Mucosa of descending colon (tissue), 3 donors: ENCODE measurements at regions not wholly inside any gene's neighbourhood (a gene's known extent, or its start where the extent isn't known, plus 50 kb on each side); places are given as distances from the start of the nearest gene placed in this dataset.

ENCODE experiments used
- ATAC-seq: fragments of 200-7000 bp; cut with Tn5 transposase; one replicate; pipeline ENCODE4 v1.9.1; 2020; ENCODE audit warnings: mild to moderate bottlenecking, moderate library complexity
- DNase-seq, 3 donors: peaks; one replicate each; pipeline ENCODE4 v3.0.0-alpha.2; 2020
- H3K36me3 ChIP-seq: fragments of 200-600 bp; one replicate; pipeline ENCODE4 v1.8.0; 2021; ENCODE audit warnings: low read depth, mild to moderate bottlenecking
- H3K4me1 ChIP-seq: fragments of 200-600 bp; one replicate; pipeline ENCODE4 v1.8.0; 2021; ENCODE audit warnings: low read depth, mild to moderate bottlenecking
- H3K4me3 ChIP-seq: fragments of 200-600 bp; one replicate; pipeline ENCODE4 v1.8.0; 2021; ENCODE audit warnings: mild to moderate bottlenecking
- H3K9me3 ChIP-seq: fragments of 200-600 bp; one replicate; pipeline ENCODE4 v1.8.0; 2021; ENCODE audit warnings: mild to moderate bottlenecking
- intact Hi-C, 2 donors: fragments of 100-400 bp; cut with DNase I in 1 of 2; cut with micrococcal nuclease in 1 of 2; formaldehyde crosslinking; loops; one replicate each; pipeline versions ENCODE4 v1.11.0 to v1.11.1; 2022; cut with DNase I, micrococcal nuclease
- TF ChIP-seq, protein P1 (sequence below): fragments of 200-600 bp; IDR thresholded peaks from one replicate; pipeline ENCODE4 v1.8.0; 2022; ENCODE audit warnings: antibody characterized with exemption, mild to moderate bottlenecking
- donor health status: DM: no; HTN: no; CAD: no; lungs with moderate emphysema.
- donor health status: DM: no; HTN: no; CAD: no.
- donor health status: DM: no; HTN: yes; CAD: no.

DNA sequence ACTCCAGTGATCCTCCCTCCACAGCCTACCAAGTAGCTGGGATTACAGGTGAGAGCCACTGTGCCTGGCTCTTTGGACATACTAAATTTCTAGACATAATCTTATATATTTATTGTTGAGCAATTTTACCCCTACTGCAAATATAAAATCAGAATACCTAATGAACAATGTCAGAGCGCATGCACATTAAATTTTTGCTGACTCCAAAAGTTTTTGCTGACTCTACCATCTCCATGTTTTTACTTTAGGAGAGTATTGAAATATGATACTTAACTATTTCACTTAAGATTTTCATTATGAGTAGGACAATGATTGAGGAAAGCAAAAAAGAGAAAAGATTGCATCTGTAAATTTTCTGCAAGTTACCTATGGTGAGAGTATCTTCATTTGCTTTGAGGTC lies 402.3 kb downstream of the LRRC70 start:
- intact Hi-C loops = no loop called here
- Histone ChIP-seq H3K4me1 (no peaks in the 10 kb centered on the region), H3K4me3 (no peak overlapping the region), H3K9me3 (peaks cover 52% of the 10 kb centered on the region), H3K36me3 (no peaks in the 10 kb centered on the region)
- TF ChIP-seq, protein P1, sequence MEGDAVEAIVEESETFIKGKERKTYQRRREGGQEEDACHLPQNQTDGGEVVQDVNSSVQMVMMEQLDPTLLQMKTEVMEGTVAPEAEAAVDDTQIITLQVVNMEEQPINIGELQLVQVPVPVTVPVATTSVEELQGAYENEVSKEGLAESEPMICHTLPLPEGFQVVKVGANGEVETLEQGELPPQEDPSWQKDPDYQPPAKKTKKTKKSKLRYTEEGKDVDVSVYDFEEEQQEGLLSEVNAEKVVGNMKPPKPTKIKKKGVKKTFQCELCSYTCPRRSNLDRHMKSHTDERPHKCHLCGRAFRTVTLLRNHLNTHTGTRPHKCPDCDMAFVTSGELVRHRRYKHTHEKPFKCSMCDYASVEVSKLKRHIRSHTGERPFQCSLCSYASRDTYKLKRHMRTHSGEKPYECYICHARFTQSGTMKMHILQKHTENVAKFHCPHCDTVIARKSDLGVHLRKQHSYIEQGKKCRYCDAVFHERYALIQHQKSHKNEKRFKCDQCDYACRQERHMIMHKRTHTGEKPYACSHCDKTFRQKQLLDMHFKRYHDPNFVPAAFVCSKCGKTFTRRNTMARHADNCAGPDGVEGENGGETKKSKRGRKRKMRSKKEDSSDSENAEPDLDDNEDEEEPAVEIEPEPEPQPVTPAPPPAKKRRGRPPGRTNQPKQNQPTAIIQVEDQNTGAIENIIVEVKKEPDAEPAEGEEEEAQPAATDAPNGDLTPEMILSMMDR = no peak
- no peak for DNase-seq
- ATAC-seq = no peak

DNA sequence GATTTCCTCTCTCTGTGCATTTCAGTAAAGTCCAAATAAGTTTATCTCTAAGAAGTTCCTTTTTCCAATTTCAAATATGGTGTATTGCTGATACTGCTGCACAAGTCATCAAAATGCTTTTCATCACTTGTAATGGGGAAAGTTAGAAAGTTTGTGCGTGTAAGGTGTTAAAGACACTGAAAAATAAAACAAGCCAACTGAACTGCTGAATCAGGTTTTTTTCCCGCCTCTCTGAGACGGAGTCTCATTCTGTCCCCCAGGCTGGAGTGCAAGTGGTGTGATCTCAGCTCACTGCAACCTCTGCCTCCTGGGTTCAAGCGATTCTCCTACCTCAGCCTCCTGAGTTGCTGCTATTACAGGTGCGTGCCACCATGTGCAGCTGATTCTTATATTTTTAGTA lies 400.9 kb downstream of the LRRC70 start:
- H3K4me3 ChIP-seq = no peak overlapping the region
- no peak for ATAC-seq
- H3K36me3 ChIP-seq = no peaks in the 10 kb centered on the region
- TF ChIP-seq, protein P1 = no peak
- H3K9me3 ChIP-seq = peaks cover 41% of the 10 kb centered on the region
- no peaks in the 10 kb centered on the region for H3K4me1 ChIP-seq
- intact Hi-C loops = no loop called here
- no peak for DNase-seq

DNA sequence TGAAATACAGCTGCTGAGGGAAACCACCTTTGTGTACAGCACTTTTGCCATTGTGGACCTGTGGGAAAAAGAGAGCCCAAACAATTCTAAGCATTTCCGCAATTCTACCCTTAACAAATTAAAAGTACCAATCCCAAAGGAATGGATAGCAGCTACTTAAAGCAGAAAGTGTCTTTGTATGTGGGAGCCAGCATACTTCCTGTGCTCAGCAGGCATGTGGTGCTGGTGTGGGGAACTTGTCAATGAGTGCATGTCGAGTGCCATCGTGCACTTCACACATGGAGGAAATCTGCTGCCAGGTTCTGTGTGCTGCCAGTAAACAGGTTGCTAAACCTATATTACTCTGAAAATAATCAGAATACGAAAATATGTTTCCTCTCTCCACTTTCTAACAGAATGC lies 399.0 kb downstream of the LRRC70 start:
- intact Hi-C loops = no loop called here
- Histone ChIP-seq H3K9me3 (peaks cover 32% of the 10 kb centered on the region), H3K4me3 (no peak overlapping the region), H3K4me1 (no peaks in the 10 kb centered on the region), H3K36me3 (no peaks in the 10 kb centered on the region)
- DNase-seq (no peak), ATAC-seq (no peak)
- TF ChIP-seq, protein P1 = no peak

DNA sequence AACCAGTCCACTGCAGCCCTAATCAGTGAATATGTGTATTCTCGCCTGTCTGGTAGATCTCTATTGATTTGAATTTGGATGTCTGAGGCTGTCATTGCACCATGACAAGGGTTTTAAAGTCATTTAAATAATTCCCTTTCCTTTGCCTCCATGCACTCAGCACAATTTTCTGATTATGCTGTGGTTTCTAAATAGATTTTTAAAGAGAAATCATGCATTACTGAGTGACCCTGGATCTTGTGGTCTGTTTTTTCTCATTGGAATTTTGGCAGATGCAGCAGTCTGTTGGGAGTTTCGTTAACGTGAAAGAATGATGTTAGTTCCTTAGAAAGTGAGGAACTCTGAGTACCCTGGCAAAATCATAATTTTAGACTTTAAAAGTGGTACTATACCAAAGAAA lies 396.0 kb downstream of the LRRC70 start:
- Histone ChIP-seq H3K4me1 (no peaks in the 10 kb centered on the region), H3K9me3 (peaks cover 22% of the 10 kb centered on the region), H3K36me3 (no peaks in the 10 kb centered on the region), H3K4me3 (no peak overlapping the region)
- intact Hi-C loops = no loop called here
- ATAC-seq (no peak), DNase-seq (no peak)
- TF ChIP-seq, protein P1 = no peak

DNA sequence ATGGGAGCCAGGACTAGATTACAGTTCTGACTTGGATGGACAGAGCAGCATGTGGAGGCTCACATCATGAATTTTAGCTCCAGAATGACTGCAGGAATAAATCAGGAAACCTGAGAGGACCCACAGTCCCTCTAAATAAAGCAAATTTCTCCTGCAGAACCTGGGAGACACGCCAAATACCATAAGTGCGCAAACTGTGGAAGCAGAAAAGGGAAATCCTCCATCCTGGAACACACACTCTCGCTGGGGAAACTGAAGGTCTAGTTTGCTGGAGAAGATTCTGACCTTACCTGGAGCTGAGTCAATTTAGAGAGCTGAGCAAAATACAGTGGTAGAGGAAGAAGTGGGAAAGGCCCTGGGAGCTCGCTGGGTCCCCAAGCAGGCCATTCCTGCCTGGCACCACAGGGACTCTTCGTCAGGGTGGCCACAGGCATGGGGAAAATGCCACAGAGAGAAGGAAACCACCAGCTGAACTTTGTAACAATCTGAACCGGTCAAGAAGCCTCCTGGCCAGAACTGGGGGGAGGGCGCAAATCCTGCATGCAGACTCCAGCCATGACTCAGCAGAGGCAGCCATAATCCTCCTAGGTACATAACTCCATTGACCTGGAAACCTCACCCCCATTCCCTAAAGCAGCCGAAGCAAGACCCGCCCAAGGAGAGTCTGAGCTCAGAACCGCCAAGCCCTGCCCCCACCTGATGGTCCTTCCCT lies 390.9 kb downstream of the LRRC70 start:
- H3K4me3 ChIP-seq = no peak overlapping the region
- peaks cover 23% of the 10 kb centered on the region for H3K9me3 ChIP-seq
- ATAC-seq = no peak
- intact Hi-C loops = no loop called here
- DNase-seq = no peak
- H3K36me3 ChIP-seq = no peaks in the 10 kb centered on the region
- no peaks in the 10 kb centered on the region for H3K4me1 ChIP-seq
- TF ChIP-seq, protein P1 = no peak

DNA sequence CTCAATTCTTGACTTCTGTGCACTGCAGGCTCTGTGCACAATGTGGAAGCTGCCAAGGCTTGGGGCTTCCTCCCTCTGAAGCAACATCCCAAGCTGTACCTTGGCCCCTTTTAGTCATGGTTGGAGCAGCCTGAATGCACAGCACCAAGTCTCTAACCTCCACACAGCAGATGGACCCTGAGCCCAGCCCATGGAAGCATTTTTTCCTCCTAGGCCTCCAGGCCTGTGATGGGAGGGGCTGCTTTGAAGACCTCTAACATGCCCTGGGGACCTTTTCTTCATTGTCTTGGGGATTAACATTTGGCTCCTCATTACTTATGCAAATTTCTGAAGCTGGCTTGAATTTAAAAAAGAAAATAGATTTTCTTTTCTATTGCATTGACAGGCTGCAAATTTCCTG lies 385.8 kb downstream of the LRRC70 start:
- H3K4me3 ChIP-seq = no peak overlapping the region
- no peaks in the 10 kb centered on the region for H3K4me1 ChIP-seq
- no peak for DNase-seq
- TF ChIP-seq, protein P1 = no peak
- ATAC-seq = no peak
- peaks cover 36% of the 10 kb centered on the region for H3K9me3 ChIP-seq
- no peaks in the 10 kb centered on the region for H3K36me3 ChIP-seq
- intact Hi-C loops = no loop called here
